ELR (cell line): ENCODE measurements at regions not wholly inside any gene's neighbourhood (a gene's known extent, or its start where the extent isn't known, plus 50 kb on each side); places are given as distances from the start of the nearest gene placed in this dataset.
"Not testable (repeated sequence)": the region's sequence is repeated elsewhere in the genome, so short reads cannot be mapped to it uniquely, and the experiment has no call there.

Source experiments
- DNase-seq: peaks from one replicate; pipeline ENCODE4 v3.0.0-alpha.2; 2015; ENCODE audit warnings: low read depth

- no peak for DNase-seq
Measured at GRCh38 chr3:166993015-166993630, 387.0 kb downstream of the ZBBX start.

DNA sequence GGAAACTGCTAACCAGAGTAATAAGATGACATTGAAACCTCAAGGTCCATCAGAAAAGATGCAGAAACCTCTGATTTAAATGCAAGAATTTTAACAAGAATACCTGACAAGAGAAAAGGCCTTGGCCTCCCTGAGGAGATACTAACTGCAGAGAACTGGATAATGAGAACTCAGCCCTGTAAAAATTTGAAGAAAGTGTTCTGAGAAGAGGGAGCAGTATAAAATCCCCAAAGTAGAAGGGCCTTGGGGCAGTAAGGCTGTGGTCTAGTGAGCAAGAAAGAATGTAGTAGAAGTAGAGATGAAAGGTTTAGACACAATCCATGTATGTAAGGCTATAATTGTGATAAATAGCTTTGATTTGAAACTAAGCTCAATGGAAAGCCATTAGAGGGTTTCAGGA is 394.1 kb downstream of the ZBBX start:
- no peak for DNase-seq

GRCh38 chr3:166975796-166976195 is 404.3 kb downstream of the ZBBX start:
- not testable (repeated sequence) for DNase-seq

GRCh38 chr3:166967714-166968113 is 412.4 kb downstream of the ZBBX start:
- not testable (repeated sequence) for DNase-seq

GRCh38 chr3:166962911-166963310 is 417.2 kb downstream of the ZBBX start:
- no peak for DNase-seq

- DNase-seq, result no peak
Measured at GRCh38 chr3:166957121-166957520, 423.0 kb downstream of the ZBBX start.

DNA sequence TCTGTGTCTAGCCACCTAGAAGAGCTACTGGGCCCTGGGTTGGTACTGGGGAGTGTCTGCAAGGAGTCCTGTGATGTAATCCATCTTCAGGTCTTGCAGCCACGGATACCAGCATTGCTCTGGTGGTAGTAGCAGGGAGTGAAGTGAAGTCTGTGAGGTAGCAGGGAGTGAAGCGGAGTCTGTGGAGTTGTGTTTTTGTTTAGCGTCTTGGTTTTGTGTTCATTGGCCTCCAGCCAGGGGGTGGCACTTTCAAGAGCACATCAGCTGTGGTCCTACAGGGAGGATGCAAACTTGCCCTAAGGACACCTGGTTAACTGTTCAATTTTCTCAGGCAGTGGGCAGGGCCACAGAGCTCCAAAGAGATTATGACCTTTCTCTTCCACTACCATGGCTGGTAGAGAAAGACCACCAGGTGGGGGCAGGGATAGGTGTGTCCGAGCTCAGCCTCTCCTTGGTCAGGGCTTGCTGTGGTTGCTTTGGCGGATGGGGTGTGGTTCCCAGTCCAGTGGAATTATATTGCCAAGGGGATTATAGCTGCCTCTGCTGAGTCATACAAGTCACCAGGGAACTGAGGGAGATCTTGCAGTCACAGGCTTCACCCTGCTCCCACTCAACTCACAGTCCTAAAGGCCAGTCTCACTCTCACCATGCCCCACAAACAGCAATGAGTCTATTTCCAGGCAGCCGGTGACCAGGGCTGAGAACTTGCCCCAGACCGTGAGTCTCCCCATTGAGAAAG is 424.7 kb downstream of the ZBBX start:
- peak; percentile 30 for DNase-seq

- DNase-seq, result no peak
Measured at GRCh38 chr3:166934879-166935278, 445.2 kb downstream of the ZBBX start.

DNA sequence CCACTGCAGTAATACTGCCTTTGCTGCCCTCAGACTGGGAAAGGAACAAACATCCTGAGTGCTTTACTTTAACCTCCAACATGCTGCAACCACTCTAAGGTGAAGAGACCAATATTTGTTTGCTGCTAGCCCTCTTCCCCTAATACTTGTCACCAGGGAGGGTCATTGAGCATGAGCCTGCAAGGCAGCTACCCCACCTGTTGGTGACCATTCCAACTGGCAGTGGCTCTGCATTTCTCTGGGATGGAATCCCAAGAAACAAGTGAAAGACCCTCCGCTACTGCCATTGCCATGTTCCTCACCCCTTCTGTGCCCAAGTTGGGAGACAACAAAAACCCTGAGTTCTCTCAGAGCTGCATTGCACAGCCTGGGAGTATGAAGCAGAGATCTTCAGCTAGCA is 462.7 kb downstream of the ZBBX start:
- no peak for DNase-seq

- peak; percentile 31 for DNase-seq
Measured at GRCh38 chr3:166902374-166902773, 477.7 kb downstream of the ZBBX start.

DNA sequence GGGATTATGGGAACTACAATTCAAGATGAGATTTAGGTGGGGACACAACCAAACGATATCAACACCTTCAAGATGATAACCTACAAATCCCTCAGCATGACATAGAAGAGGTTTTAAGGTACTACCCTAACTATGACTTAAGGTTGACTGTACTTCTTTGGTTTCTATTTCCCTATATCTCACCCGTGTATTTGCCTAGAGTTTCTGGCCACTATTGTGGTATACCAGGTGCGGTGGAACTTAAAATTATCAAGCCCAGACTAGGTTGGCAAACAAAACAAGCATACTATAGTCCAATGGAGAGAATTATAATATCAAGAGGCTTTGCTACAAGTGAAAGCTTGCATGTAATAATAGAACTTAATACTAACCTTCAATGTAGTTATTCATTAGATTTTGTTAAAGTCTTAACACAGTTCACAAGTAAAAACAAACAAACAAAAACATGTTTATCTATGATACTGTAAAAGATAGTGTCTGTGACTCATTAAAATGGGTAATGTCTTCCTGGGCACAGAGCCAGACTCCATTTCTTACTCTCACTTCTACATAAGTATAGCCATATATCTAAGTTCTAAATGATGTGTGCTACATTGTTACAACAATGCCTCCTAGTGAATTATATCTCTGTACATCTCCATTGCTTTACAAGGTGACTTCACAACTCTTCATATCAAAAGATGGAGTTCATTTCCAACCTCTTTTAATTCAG is 479.1 kb downstream of the ZBBX start:
- DNase-seq, result peak; percentile 28

DNA sequence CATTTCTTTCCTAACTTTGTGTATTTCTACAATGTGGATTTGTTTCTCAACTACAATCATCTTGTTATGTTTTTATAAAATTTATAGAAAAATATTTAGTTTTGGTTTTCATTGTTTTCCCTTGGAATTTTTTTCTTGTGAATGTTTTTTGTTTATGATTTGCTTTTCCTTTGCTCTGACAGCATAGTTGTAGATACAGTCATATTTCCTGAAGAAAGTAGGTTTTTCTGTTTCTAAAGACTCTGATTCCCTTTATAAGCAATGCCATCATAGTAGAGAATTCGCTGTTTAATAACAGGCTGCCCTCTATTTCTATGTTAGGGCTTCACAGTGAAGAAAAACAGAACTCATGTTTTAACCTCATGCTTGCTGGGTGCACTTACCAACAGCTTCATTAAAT is 482.3 kb downstream of the ZBBX start:
- peak; percentile 64 for DNase-seq

GRCh38 chr3:166889241-166889640 is 490.9 kb downstream of the ZBBX start:
- DNase-seq, result peak; percentile 37

- no peak for DNase-seq
Measured at GRCh38 chr3:166879661-166880060, 500.4 kb downstream of the ZBBX start.

- no peak for DNase-seq
Measured at GRCh38 chr3:166877971-166878370, 502.1 kb downstream of the ZBBX start.

DNA sequence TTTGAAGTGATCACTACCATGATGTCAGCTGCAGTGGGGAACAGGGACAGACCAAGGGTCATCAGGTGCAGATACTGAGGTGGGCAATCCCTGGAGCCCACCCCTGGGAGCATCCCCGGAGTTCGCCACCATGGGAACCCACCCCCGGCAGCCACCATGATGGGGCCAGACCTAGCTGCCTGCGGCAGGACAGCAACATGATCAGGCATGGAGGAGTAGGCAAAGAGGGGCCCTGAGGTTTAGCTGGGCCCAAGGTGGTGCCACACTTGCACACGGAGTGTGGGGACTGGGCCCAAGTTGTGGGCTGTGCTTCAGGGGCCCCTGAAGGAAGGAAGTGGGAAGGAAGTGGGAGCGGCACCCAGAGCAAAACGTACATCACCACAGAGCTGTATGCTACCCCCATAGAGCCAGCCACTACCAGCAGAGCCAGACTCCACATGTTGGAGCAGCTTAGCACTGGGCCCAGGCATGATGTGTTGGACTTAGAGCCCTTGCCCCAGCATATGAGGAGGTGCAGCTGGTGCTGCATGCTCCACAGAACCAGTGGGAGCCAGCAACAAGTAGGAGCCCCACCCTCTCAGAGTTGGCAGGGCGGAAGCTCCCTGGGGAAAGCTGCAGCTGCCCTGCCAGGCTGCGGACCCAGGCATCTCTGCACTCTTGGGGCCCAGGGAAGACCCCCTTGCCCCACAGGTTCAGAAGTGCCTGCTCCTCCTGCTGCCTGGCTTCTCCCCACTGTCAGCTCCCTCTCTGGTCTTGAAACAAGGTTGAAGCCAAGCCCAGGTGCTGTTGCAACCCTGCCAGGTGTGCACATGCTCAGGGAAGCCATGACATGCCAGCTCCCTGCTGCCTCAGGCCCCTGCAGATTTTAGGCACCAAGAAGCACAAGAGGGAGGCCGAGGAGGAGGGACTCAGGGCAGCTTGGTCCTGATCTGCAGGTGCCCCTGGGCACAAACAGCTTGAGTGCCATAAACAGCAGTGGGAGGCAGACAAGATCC is 515.3 kb downstream of the ZBBX start:
- DNase-seq, result no peak

GRCh38 chr3:166860217-166860616 is 519.9 kb downstream of the ZBBX start:
- DNase-seq, result no peak

- no peak for DNase-seq
Measured at GRCh38 chr3:166844329-166844728, 535.8 kb downstream of the ZBBX start.

GRCh38 chr3:166842784-166843183 is 537.3 kb downstream of the ZBBX start:
- DNase-seq, result not testable (repeated sequence)

GRCh38 chr3:166837535-166837934 is 542.6 kb downstream of the ZBBX start:
- peak; percentile 40 for DNase-seq

- no peak for DNase-seq
Measured at GRCh38 chr3:166836836-166837235, 543.3 kb downstream of the ZBBX start.

DNA sequence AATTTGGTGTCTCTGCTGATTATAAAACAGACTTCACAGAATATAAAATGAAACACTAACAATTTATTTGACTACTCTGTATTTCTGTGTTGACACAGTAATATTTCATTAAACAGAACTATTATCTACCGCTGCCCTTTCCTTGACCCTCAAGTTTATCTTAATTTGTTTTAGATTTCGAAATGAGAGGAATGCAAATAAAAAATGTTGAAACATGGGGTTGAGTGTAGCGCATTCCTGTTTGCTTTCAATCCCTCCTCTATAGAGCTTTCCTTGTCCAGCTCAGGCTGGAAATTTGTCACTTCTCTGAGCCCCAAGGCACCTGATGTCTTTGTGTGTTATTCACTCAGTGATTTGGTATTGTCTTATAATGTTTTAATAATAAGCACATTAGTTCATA is 550.2 kb downstream of the ZBBX start:
- peak; percentile 42 for DNase-seq
